ENCODE measurements at regions not wholly inside any gene's neighbourhood (a gene's known extent, or its start where the extent isn't known, plus 50 kb on each side); places are given as distances from the start of the nearest gene placed in this dataset.

- no peak overlapping the region for H2BK120ac ChIP-seq (replicated peaks; ENCODE audit: low read depth, low read length)
- no peak overlapping the region for H3K18ac ChIP-seq (ENCODE audit: extremely low read depth, low read length)
- no peak overlapping the region for H2BK5ac ChIP-seq (ENCODE audit: low read depth, low read length)
- no peak overlapping the region for H4K91ac ChIP-seq (replicated peaks; ENCODE audit: insufficient read length, low read length)
- H2BK12ac ChIP-seq (ENCODE audit: low read depth, low read length), result no peak overlapping the region
- no peak overlapping the region for H3K9ac ChIP-seq (replicated peaks in 1 of 4; ENCODE audit: extremely low read depth in 1 of 4, low read depth in 3 of 4, low read length in 3 of 4)
- POLR2A ChIA-PET (ENCODE audit: partially characterized antibody), result interaction anchor here (1.8 kb wide), 1 partner anchor 168 kb away, joined by 4 read pairs; no protein-coding TSS in a partner anchor
- no peak overlapping the region for H3K27ac ChIP-seq (ENCODE audit: low read depth, low read length)
- H3K23me2 ChIP-seq (ENCODE audit: low read depth, low read length), result no peaks in the 10 kb centered on the region
- H3K23ac ChIP-seq (ENCODE audit: insufficient read length), result no peak overlapping the region
- no peak overlapping the region for H2BK15ac ChIP-seq (ENCODE audit: low read length)
- H3K4me1 ChIP-seq (replicated peaks in 1 of 4; ENCODE audit: control insufficient read depth in 3 of 4, insufficient read depth in 4 of 4, low read length in 3 of 4), result no peaks in the 10 kb centered on the region
- no peaks in the 10 kb centered on the region for H3K9me3 ChIP-seq (ENCODE audit: insufficient read depth in 2 of 2, low read depth in 1 of 2, low read length in 1 of 2)
- H3K56ac ChIP-seq (replicated peaks; ENCODE audit: insufficient read length, low read depth, low read length), result no peak overlapping the region
- no peak overlapping the region for H3K4me2 ChIP-seq (ENCODE audit: insufficient read depth in 1 of 2, low read depth in 2 of 2, low read length in 2 of 2)
- no peaks in the 10 kb centered on the region for H4K20me1 ChIP-seq (replicated peaks in 1 of 2; ENCODE audit: control insufficient read depth in 1 of 2, insufficient read depth in 2 of 2, low read length in 2 of 2)
- no peak for FAIRE-seq
- no peak overlapping the region for H3K14ac ChIP-seq (ENCODE audit: insufficient read length)
- no peaks in the 10 kb centered on the region for H3K27me3 ChIP-seq (replicated peaks in 1 of 4; ENCODE audit: control insufficient read depth in 3 of 4, extremely low read depth in 1 of 4, insufficient read depth in 3 of 4, low read length in 3 of 4)
- no peaks in the 10 kb centered on the region for H3K36me3 ChIP-seq (ENCODE audit: control insufficient read depth in 2 of 4, insufficient read depth in 4 of 4, low read length in 3 of 4)
- no peak overlapping the region for H2AFZ ChIP-seq (ENCODE audit: low read length)
- no peak for DNase-seq (ENCODE audit: low read depth in 1 of 2, low spot score in 2 of 2)
- WGBS, 2 experiments (ENCODE audit: extremely low coverage in 1 of 2, insufficient coverage in 1 of 2, insufficient read length in 1 of 2, insufficient replicate concordance in 2 of 2, low coverage in 1 of 2, low lambda C conversion rate in 2 of 2, missing lambda C conversion rate in 1 of 2), result 93% methylated on average over 3 of the region's 3 CpGs; no CpG with 5 or more reads in 1 of the 2 experiments
- H4K8ac ChIP-seq (ENCODE audit: extremely low read depth, insufficient read depth, low read length), result no peak overlapping the region
- no peak overlapping the region for H2AK5ac ChIP-seq (ENCODE audit: low read depth, low read length)
- no peaks in the 10 kb centered on the region for H3K79me2 ChIP-seq (ENCODE audit: control insufficient read depth in 1 of 2, insufficient read depth in 2 of 2, low read length in 2 of 2)
- no peak overlapping the region for H3K4ac ChIP-seq (replicated peaks; ENCODE audit: insufficient read length, low read depth, low read length)
- no peak overlapping the region for H2BK20ac ChIP-seq (ENCODE audit: low read length)
- no peaks in the 10 kb centered on the region for H3K79me1 ChIP-seq (ENCODE audit: low read depth, low read length)
- CTCF ChIA-PET (ENCODE audit: partially characterized antibody), result interaction anchor here (0.6 to 2.0 kb wide), 9 partner anchors 9 to 430 kb away, joined by 3 to 10 read pairs (median 4); no protein-coding TSS in a partner anchor
- no peak overlapping the region for H3K4me3 ChIP-seq (ENCODE audit: extremely low read depth in 1 of 4, insufficient read depth in 2 of 4, low read depth in 3 of 4, low read length in 4 of 4)
- H4K5ac ChIP-seq (ENCODE audit: insufficient read length, low read depth, low read length), result no peak overlapping the region
- TF ChIP-seq PHF8 (conservative IDR thresholded peaks at IDR 0.05; ENCODE audit: low read depth, low read length), result no peak
- no peak for TF ChIP-seq CREB1 (IDR thresholded peaks at IDR 0.05)
- TF ChIP-seq SP1 (IDR thresholded peaks at IDR 0.05; ENCODE audit: low read depth, low read length), result no peak
- no peak for TF ChIP-seq USF2 (IDR thresholded peaks at IDR 0.05; ENCODE audit: low read length)
- no peak for TF ChIP-seq ATF3 (IDR thresholded peaks at IDR 0.05; ENCODE audit: insufficient read depth, low read depth, low read length)
- TF ChIP-seq SP4 (IDR thresholded peaks at IDR 0.05; ENCODE audit: low read length), result no peak
- no peak for TF ChIP-seq ASH2L (IDR thresholded peaks at IDR 0.05; ENCODE audit: low read length)
- TF ChIP-seq KDM1A (IDR thresholded peaks at IDR 0.05; ENCODE audit: borderline replicate concordance, low read length), result no peak
- no peak for TF ChIP-seq ZNF274 (IDR thresholded peaks at IDR 0.05; ENCODE audit: borderline replicate concordance, extremely low read depth, low read length)
- no peak for TF ChIP-seq BRCA1 (IDR thresholded peaks at IDR 0.05; ENCODE audit: low read depth, low read length)
- TF ChIP-seq JUN (IDR thresholded peaks at IDR 0.05; ENCODE audit: low read depth, low read length), result no peak
- no peak for TF ChIP-seq SUZ12 (IDR thresholded peaks at IDR 0.05; ENCODE audit: low read length)
- no peak for TF ChIP-seq NRF1 (IDR thresholded peaks at IDR 0.05; ENCODE audit: low read depth, low read length)
- TF ChIP-seq TAF7 (optimal IDR thresholded peaks at IDR 0.05; ENCODE audit: borderline replicate concordance, low read depth, low read length), result no peak
These were observed 167.5 kb downstream of the TLE1 start for GRCh38 chr9:81521892-81522291.
